Esophagus squamous epithelium (tissue), 5 donors: ENCODE measurements at regions not wholly inside any gene's neighbourhood (a gene's known extent, or its start where the extent isn't known, plus 50 kb on each side); places are given as distances from the start of the nearest gene placed in this dataset.

Source experiments
- DNase-seq: peaks from one replicate; lab custom pipeline; 2025; lab: John Stamatoyannopoulos, UW
- H3K27ac ChIP-seq, 4 donors: fragments of 200-600 bp; sonication (generic); one replicate each; pipeline ENCODE4 v1.5.1; 2016 to 2019; ENCODE audit warnings: mild to moderate bottlenecking in 1 of 4
- H3K27me3 ChIP-seq, 4 donors: fragments of 200-600 bp; sonication (generic); 1 replicate in 3 of 4; 2 replicates in 1 of 4; pipeline versions ENCODE4 v1.5.1 to v1.6.0; 2017 to 2021; ENCODE audit warnings: antibody characterized with exemption in 1 of 4
- H3K36me3 ChIP-seq, 3 donors: fragments of 200-600 bp; sonication (generic); one replicate each; pipeline ENCODE4 v1.5.1; 2016 to 2019
- H3K4me1 ChIP-seq, 3 donors: fragments of 200-600 bp; sonication (generic); one replicate each; pipeline ENCODE4 v1.5.1; 2017 to 2019
- H3K4me3 ChIP-seq, 4 donors: fragments of 200-600 bp; sonication (generic); 1 replicate in 3 of 4; 2 replicates in 1 of 4; pipeline ENCODE4 v1.5.1; 2016 to 2019; ENCODE audit warnings: mild to moderate bottlenecking in 2 of 4, moderate library complexity in 1 of 4
- H3K9me3 ChIP-seq, 3 donors: fragments of 200-600 bp; sonication (generic); one replicate each; pipeline ENCODE4 v1.5.1; 2016 to 2019
- CTCF ChIP-seq, 6 experiments: fragments of 450-650 bp in 4 of 6; fragments of 200-600 bp in 2 of 6; sonication (generic) in 2 of 6; IDR thresholded peaks; one replicate each; pipeline ENCODE4 v1.5.1; 2016 to 2019; ENCODE audit warnings: antibody characterized with exemption in 6 of 6, mild to moderate bottlenecking in 4 of 6, moderate library complexity in 4 of 6
- POLR2A ChIP-seq, 4 donors: fragments of 450-650 bp; IDR thresholded peaks; one replicate each; pipeline ENCODE4 v1.6.1; 2017; ENCODE audit warnings: antibody characterized with exemption in 4 of 4, mild to moderate bottlenecking in 4 of 4, moderate library complexity in 3 of 4
- WGBS, 2 donors: methylation state at CpG; one replicate each; pipeline ENCODE4 v1.1.5; 2018; 5-methylcytosine and 5-hydroxymethylcytosine counted together
- intact Hi-C: fragments of 100-400 bp; cut with DNase I; formaldehyde crosslinking; loops from one replicate; pipeline ENCODE4 v1.15.0; 2022
- donor health status: DM: yes; HTN: yes; CAD: no.

- WGBS, 2 donors = 78% methylated on average over 7 of the region's 7 CpGs
- H3K9me3 ChIP-seq = no peaks in the 10 kb centered on the region
- no peaks in the 10 kb centered on the region for H3K27me3 ChIP-seq
- intact Hi-C loops = no loop called here
- DNase-seq = no peak
- TF ChIP-seq CTCF (IDR thresholded peaks at IDR 0.05) = no peak
- no peak for TF ChIP-seq POLR2A (IDR thresholded peaks at IDR 0.05)
- no peaks in the 10 kb centered on the region for H3K36me3 ChIP-seq
- H3K4me3 ChIP-seq = no peak overlapping the region
- H3K4me1 ChIP-seq = no peaks in the 10 kb centered on the region
- H3K27ac ChIP-seq = no peak overlapping the region
These were observed 521.0 kb upstream of the RAB6C start for GRCh38 chr2:129458436-129458835.

- intact Hi-C loops = no loop called here
- Histone ChIP-seq H3K27ac (no peak overlapping the region), H3K9me3 (no peaks in the 10 kb centered on the region), H3K4me1 (no peaks in the 10 kb centered on the region), H3K4me3 (no peak overlapping the region), H3K36me3 (no peaks in the 10 kb centered on the region), H3K27me3 (no peaks in the 10 kb centered on the region)
- TF ChIP-seq POLR2A (IDR thresholded peaks at IDR 0.05) = no peak
- no peak for TF ChIP-seq CTCF (IDR thresholded peaks at IDR 0.05)
- WGBS, 2 donors = 87 to 94% methylated on average over 2 to 9 of the region's 15 CpGs
- DNase-seq = no peak
These were observed 520.1 kb upstream of the RAB6C start for GRCh38 chr2:129459200-129459876.

- DNase-seq = no peak
- Histone ChIP-seq H3K9me3 (no peaks in the 10 kb centered on the region), H3K4me3 (no peak overlapping the region), H3K4me1 (no peaks in the 10 kb centered on the region), H3K36me3 (no peaks in the 10 kb centered on the region), H3K27ac (no peak overlapping the region), H3K27me3 (no peaks in the 10 kb centered on the region)
- TF ChIP-seq CTCF (IDR thresholded peaks at IDR 0.05) (no peak), POLR2A (IDR thresholded peaks at IDR 0.05) (no peak)
- intact Hi-C loops = no loop called here
- 100% methylated on average over 2 of the region's 7 CpGs; no CpG with 5 or more reads in 1 of the 2 donors for WGBS, 2 donors
These were observed 519.6 kb upstream of the RAB6C start for GRCh38 chr2:129459881-129460280.

GRCh38 chr2:129460299-129461198, 518.9 kb upstream of the RAB6C start:
- no peak for DNase-seq
- 82% methylated on average over 6 to 12 of the region's 12 CpGs for WGBS, 2 donors
- intact Hi-C loops = no loop called here

More at GRCh38 chr2:129460299-129461198, 518.9 kb upstream of the RAB6C start:
- Histone ChIP-seq H3K27ac (no peak overlapping the region), H3K4me3 (no peak overlapping the region), H3K27me3 (no peaks in the 10 kb centered on the region), H3K9me3 (no peaks in the 10 kb centered on the region), H3K36me3 (no peaks in the 10 kb centered on the region), H3K4me1 (no peaks in the 10 kb centered on the region)
- TF ChIP-seq POLR2A (IDR thresholded peaks at IDR 0.05) = no peak
- no peak for TF ChIP-seq CTCF (IDR thresholded peaks at IDR 0.05)
